AG04450 (cell line): ENCODE measurements at regions not wholly inside any gene's neighbourhood (a gene's known extent, or its start where the extent isn't known, plus 50 kb on each side); places are given as distances from the start of the nearest gene placed in this dataset.

Experiments
- CTCF ChIA-PET: fragments of 300-600, 350-600 bp; formaldehyde crosslinking; extraction: SDS; loops from one replicate; lab custom pipeline; 2022; ENCODE audit warnings: antibody characterized with exemption, inconsistent platforms; lab: Charles Lee
- POLR2A ChIA-PET: fragments of 350-600 bp; formaldehyde crosslinking; extraction: SDS; loops from one replicate; lab custom pipeline; 2021; ENCODE audit warnings: antibody characterized with exemption, inconsistent platforms; lab: Yijun Ruan, JAX
- DNase-seq: peaks from one replicate; pipeline ENCODE4 v3.0.0-alpha.2; 2011; ENCODE audit warnings: low read depth, low spot score
- H3K27ac ChIP-seq: one replicate; pipeline ENCODE4 v1.5.1; 2012; ENCODE audit warnings: low read depth, low read length, control low read depth
- H3K27me3 ChIP-seq: one replicate; pipeline ENCODE4 v1.6.0; 2012; ENCODE audit warnings: low read length; ENCODE audit not compliant: control insufficient read depth, insufficient read depth
- H3K4me3 ChIP-seq: 2 replicates; pipeline ENCODE4 v1.5.1; 2011; ENCODE audit warnings: mild to moderate bottlenecking, low read depth, low read length, control low read depth
- H3K9me3 ChIP-seq: 2 replicates; pipeline ENCODE4 v1.5.1; 2012; ENCODE audit warnings: low read length; ENCODE audit not compliant: control insufficient read depth, insufficient read depth
- TF ChIP-seq, protein P1 (sequence below): IDR thresholded peaks from 2 replicates; pipeline ENCODE4 v1.5.1; 2011; ENCODE audit warnings: low read depth, low read length, control low read depth, inconsistent platforms

DNA sequence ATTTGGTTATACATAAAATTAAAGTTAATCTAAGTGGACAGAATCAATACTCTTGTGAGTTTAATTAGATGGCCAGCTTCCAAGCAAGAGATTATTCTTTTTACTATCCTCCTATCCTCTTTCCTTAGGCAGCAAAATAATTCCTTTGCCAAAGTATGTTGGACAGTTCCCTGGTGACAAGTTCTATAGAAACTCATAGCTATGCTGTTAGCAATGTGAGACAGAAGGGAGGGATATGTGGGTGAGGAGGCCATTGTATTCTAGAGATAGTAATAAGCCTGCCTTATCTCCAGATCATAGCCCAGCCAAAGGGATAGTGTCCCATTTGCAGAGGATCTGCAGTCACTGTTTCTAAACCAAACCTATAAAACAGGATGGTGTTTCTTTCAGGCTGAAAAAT lies 181.6 kb upstream of the HDAC9 start:
- no peaks in the 10 kb centered on the region for H3K27me3 ChIP-seq
- no peak for DNase-seq
- TF ChIP-seq, protein P1, sequence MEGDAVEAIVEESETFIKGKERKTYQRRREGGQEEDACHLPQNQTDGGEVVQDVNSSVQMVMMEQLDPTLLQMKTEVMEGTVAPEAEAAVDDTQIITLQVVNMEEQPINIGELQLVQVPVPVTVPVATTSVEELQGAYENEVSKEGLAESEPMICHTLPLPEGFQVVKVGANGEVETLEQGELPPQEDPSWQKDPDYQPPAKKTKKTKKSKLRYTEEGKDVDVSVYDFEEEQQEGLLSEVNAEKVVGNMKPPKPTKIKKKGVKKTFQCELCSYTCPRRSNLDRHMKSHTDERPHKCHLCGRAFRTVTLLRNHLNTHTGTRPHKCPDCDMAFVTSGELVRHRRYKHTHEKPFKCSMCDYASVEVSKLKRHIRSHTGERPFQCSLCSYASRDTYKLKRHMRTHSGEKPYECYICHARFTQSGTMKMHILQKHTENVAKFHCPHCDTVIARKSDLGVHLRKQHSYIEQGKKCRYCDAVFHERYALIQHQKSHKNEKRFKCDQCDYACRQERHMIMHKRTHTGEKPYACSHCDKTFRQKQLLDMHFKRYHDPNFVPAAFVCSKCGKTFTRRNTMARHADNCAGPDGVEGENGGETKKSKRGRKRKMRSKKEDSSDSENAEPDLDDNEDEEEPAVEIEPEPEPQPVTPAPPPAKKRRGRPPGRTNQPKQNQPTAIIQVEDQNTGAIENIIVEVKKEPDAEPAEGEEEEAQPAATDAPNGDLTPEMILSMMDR, result no peak
- no peaks in the 10 kb centered on the region for H3K9me3 ChIP-seq
- CTCF ChIA-PET, result interaction anchor here (0.9 kb wide), 1 partner anchor 458 kb away, joined by 3 read pairs; no protein-coding TSS in a partner anchor
- POLR2A ChIA-PET, result no interaction called here
- no peak overlapping the region for H3K27ac ChIP-seq
- no peak overlapping the region for H3K4me3 ChIP-seq

GRCh38 chr7:18315241-18315640 lies 180.3 kb upstream of the HDAC9 start:
- Histone ChIP-seq H3K27me3 (no peaks in the 10 kb centered on the region), H3K27ac (no peak overlapping the region), H3K4me3 (no peak overlapping the region), H3K9me3 (no peaks in the 10 kb centered on the region)
- TF ChIP-seq, protein P1, result no peak
- ChIA-PET CTCF (no interaction called here), POLR2A (no interaction called here)
- DNase-seq, result no peak

GRCh38 chr7:18317941-18318340 lies 177.6 kb upstream of the HDAC9 start:
- no peaks in the 10 kb centered on the region for H3K9me3 ChIP-seq
- H3K27me3 ChIP-seq, result no peaks in the 10 kb centered on the region
- no peak for DNase-seq
- POLR2A ChIA-PET, result no interaction called here
- CTCF ChIA-PET, result interaction anchor here (0.5 to 1.4 kb wide), 2 partner anchors 9 to 27 kb away, joined by 3 to 4 read pairs; no protein-coding TSS in a partner anchor
- no peak overlapping the region for H3K4me3 ChIP-seq
- no peak overlapping the region for H3K27ac ChIP-seq
- TF ChIP-seq, protein P1, result no peak

DNA sequence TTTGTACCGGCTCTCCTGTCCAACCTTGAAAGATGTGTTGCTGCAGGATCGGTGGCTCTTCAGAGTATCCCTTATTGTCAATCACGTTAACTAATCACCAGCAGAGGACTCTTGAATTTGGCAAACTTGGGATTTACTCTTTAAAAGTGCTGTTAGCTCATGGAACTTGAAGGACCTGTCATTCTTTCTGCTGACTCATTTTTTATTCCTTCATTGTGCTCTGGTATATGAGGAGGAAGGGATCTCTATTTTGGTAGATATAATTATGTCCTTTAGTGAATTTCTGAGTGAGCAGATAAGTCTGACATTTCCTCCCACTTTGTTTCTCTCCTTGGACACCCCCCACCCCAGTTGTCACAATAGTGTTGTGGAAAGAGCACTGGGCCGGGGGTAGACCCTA lies 175.1 kb upstream of the HDAC9 start:
- TF ChIP-seq, protein P1, result no peak
- POLR2A ChIA-PET, result no interaction called here
- no peak for DNase-seq
- no peak overlapping the region for H3K4me3 ChIP-seq
- H3K27ac ChIP-seq, result no peak overlapping the region
- H3K9me3 ChIP-seq, result no peaks in the 10 kb centered on the region
- CTCF ChIA-PET, result interaction anchor here (0.6 to 4.4 kb wide), 8 partner anchors 123 to 1429 kb away, joined by 3 to 64 read pairs (median 5); no protein-coding TSS in a partner anchor
- H3K27me3 ChIP-seq, result no peaks in the 10 kb centered on the region

GRCh38 chr7:18320971-18321567 lies 174.5 kb upstream of the HDAC9 start:
- no peak overlapping the region for H3K4me3 ChIP-seq
- TF ChIP-seq, protein P1, result peak; percentile 63
- no peak for DNase-seq
- ChIA-PET POLR2A (no interaction called here), CTCF (interaction anchor here (0.7 to 4.4 kb wide), 12 partner anchors 9 to 640 kb away, joined by 3 to 64 read pairs (median 4); no protein-coding TSS in a partner anchor)
- H3K27me3 ChIP-seq, result no peaks in the 10 kb centered on the region
- H3K27ac ChIP-seq, result no peak overlapping the region
- H3K9me3 ChIP-seq, result no peaks in the 10 kb centered on the region
